Keratinocyte (primary cell): ENCODE measurements at regions not wholly inside any gene's neighbourhood (a gene's known extent, or its start where the extent isn't known, plus 50 kb on each side); places are given as distances from the start of the nearest gene placed in this dataset.

ENCODE experiments used
- DNase-seq: peaks from one replicate; pipeline ENCODE4 v3.0.0-alpha.2; 2011; ENCODE audit warnings: low read depth, missing footprints, low spot score
- FAIRE-seq: peaks from 2 replicates; lab custom pipeline; 2011; peaks lifted over from hg19 to GRCh38; lab: Jason Lieb, UNC
- H2AFZ ChIP-seq: 2 replicates; pipeline ENCODE4 v1.6.0; 2012; ENCODE audit warnings: low read length, control low read depth, inconsistent platforms; ENCODE audit not compliant: control insufficient read depth
- H3K27ac ChIP-seq: 2 replicates; pipeline ENCODE4 v1.5.1; 2011; ENCODE audit warnings: low read length; ENCODE audit not compliant: control insufficient read depth, insufficient read depth
- H3K27me3 ChIP-seq: 3 replicates; pipeline ENCODE4 v1.6.0; 2011; ENCODE audit warnings: low read length; ENCODE audit not compliant: control insufficient read depth, insufficient read depth; ENCODE audit errors: extremely low read depth
- H3K36me3 ChIP-seq, 2 experiments: 2 replicates in 1 of 2; 3 replicates in 1 of 2; pipeline ENCODE4 v1.5.1; 2011; ENCODE audit warnings: low read length in 2 of 2, mild to moderate bottlenecking in 1 of 2; ENCODE audit not compliant: control insufficient read depth in 2 of 2, insufficient read depth in 2 of 2; ENCODE audit errors: extremely low read depth in 1 of 2
- H3K4me1 ChIP-seq: 3 replicates; pipeline ENCODE4 v1.5.1; 2011; ENCODE audit warnings: low read length; ENCODE audit not compliant: control insufficient read depth, insufficient read depth; ENCODE audit errors: extremely low read depth
- H3K4me2 ChIP-seq: 3 replicates; pipeline ENCODE4 v1.6.0; 2011; ENCODE audit warnings: low read depth, low read length; ENCODE audit not compliant: control insufficient read depth, insufficient read depth; ENCODE audit errors: extremely low read depth
- H3K4me3 ChIP-seq, 3 experiments: fragments of 200-600 bp in 1 of 3; sonication (generic) in 1 of 3; 2 replicates in 2 of 3; 3 replicates in 1 of 3; pipeline ENCODE4 v1.5.1; 2011 to 2016; ENCODE audit warnings: low read length in 3 of 3, mild to moderate bottlenecking in 3 of 3, control low read depth in 2 of 3, inconsistent platforms in 1 of 3, low read depth in 1 of 3, mixed read lengths in 1 of 3, mixed run types in 1 of 3, moderate library complexity in 1 of 3; ENCODE audit not compliant: control insufficient read depth in 2 of 3, insufficient read depth in 2 of 3; ENCODE audit errors: extremely low read depth in 1 of 3
- H3K79me2 ChIP-seq: 2 replicates; pipeline ENCODE4 v1.6.0; 2012; ENCODE audit warnings: low read length; ENCODE audit not compliant: control insufficient read depth, insufficient read depth
- H3K9ac ChIP-seq: 3 replicates; pipeline ENCODE4 v1.6.0; 2011; ENCODE audit warnings: low read length; ENCODE audit not compliant: control insufficient read depth, insufficient read depth; ENCODE audit errors: extremely low read depth
- H3K9me1 ChIP-seq: 3 replicates; pipeline ENCODE4 v1.6.0; 2011; ENCODE audit warnings: low read length; ENCODE audit not compliant: control insufficient read depth, insufficient read depth; ENCODE audit errors: extremely low read depth
- H3K9me3 ChIP-seq: 2 replicates; pipeline ENCODE4 v1.5.1; 2012; ENCODE audit warnings: low read depth, low read length; ENCODE audit not compliant: control insufficient read depth
- H4K20me1 ChIP-seq: 3 replicates; pipeline ENCODE4 v1.6.0; 2011; ENCODE audit warnings: low read length; ENCODE audit not compliant: control insufficient read depth, insufficient read depth; ENCODE audit errors: extremely low read depth
- CTCF ChIP-seq, 3 experiments: IDR thresholded peaks in 1 of 3; conservative IDR thresholded peaks in 1 of 3; optimal IDR thresholded peaks in 1 of 3; 2 replicates in 2 of 3; 3 replicates in 1 of 3; pipeline versions ENCODE3 to v1.5.1; 2011; ENCODE audit warnings: low read length in 3 of 3, mild to moderate bottlenecking in 3 of 3, moderate library complexity in 2 of 3, control low read depth in 1 of 3, inconsistent platforms in 1 of 3; ENCODE audit not compliant: insufficient read depth in 2 of 3; ENCODE audit errors: extremely low read depth in 1 of 3
- EZH2 ChIP-seq: IDR thresholded peaks from one replicate; pipeline ENCODE4 v1.6.1; 2012; ENCODE audit warnings: inconsistent platforms, mild to moderate bottlenecking, low read length, moderate library complexity
- dilution Hi-C: fragments of 300-500 bp; cut with MboI; formaldehyde crosslinking; loops from one replicate; pipeline ENCODE4 v1.7.0; 2020; ENCODE audit warnings: low sequenced_read_pairs; ENCODE audit not compliant: extremely low pct_ligation_motif_present

- Histone ChIP-seq H4K20me1 (no peaks in the 10 kb centered on the region), H3K4me2 (no peak overlapping the region), H3K27ac (no peak overlapping the region), H3K9me3 (no peaks in the 10 kb centered on the region), H3K36me3 (no peaks in the 10 kb centered on the region), H2AFZ (no peak overlapping the region), H3K4me1 (no peaks in the 10 kb centered on the region), H3K79me2 (no peaks in the 10 kb centered on the region), H3K9me1 (no peaks in the 10 kb centered on the region), H3K4me3 (no peak overlapping the region), H3K27me3 (no peaks in the 10 kb centered on the region), H3K9ac (no peak overlapping the region)
- dilution Hi-C loops: no loop called here
- no peak for FAIRE-seq
- DNase-seq: no peak
- TF ChIP-seq EZH2 (no peak), CTCF (optimal IDR thresholded peaks at IDR 0.05 in 1 of 3, IDR thresholded peaks at IDR 0.05 in 1 of 3, conservative IDR thresholded peaks at IDR 0.05 in 1 of 3; ENCODE audit: extremely low read depth in 1 of 3, insufficient read depth in 2 of 3, low read length in 3 of 3) (no peak)
Measured at GRCh38 chrX:40479777-40480318, 100.9 kb upstream of the ATP6AP2 start.

- Histone ChIP-seq H2AFZ (no peak overlapping the region), H3K4me1 (no peaks in the 10 kb centered on the region), H3K4me3 (no peak overlapping the region), H3K27ac (no peak overlapping the region), H3K9ac (no peak overlapping the region), H3K36me3 (no peaks in the 10 kb centered on the region), H3K9me3 (no peaks in the 10 kb centered on the region), H4K20me1 (no peaks in the 10 kb centered on the region), H3K79me2 (no peaks in the 10 kb centered on the region), H3K27me3 (no peaks in the 10 kb centered on the region), H3K9me1 (no peaks in the 10 kb centered on the region), H3K4me2 (no peak overlapping the region)
- FAIRE-seq (no peak), DNase-seq (no peak)
- TF ChIP-seq CTCF (optimal IDR thresholded peaks at IDR 0.05 in 1 of 3, IDR thresholded peaks at IDR 0.05 in 1 of 3, conservative IDR thresholded peaks at IDR 0.05 in 1 of 3; ENCODE audit: extremely low read depth in 1 of 3, insufficient read depth in 2 of 3, low read length in 3 of 3): no peak
- no peak for TF ChIP-seq EZH2
- dilution Hi-C loops: no loop called here
Measured at GRCh38 chrX:40478474-40479065, 102.2 kb upstream of the ATP6AP2 start.
